DOHH2 (cell line): ENCODE measurements at regions not wholly inside any gene's neighbourhood (a gene's known extent, or its start where the extent isn't known, plus 50 kb on each side); places are given as distances from the start of the nearest gene placed in this dataset.

ENCODE experiments used
- CTCF ChIP-seq: fragments of 200-600 bp; sonication (generic); IDR thresholded peaks from one replicate; pipeline ENCODE4 v1.5.1; 2014; ENCODE audit warnings: antibody characterized with exemption, mild to moderate bottlenecking, low read depth, low read length; ENCODE audit not compliant: poor library complexity, severe bottlenecking
- EZH2phosphoT487 ChIP-seq: fragments of 200-600 bp; sonication (generic); IDR thresholded peaks from 2 replicates; pipeline ENCODE4 v1.6.1; 2017; ENCODE audit warnings: borderline replicate concordance, mild to moderate bottlenecking, antibody characterized with exemption, low read length, moderate library complexity, mixed read lengths

- TF ChIP-seq CTCF (no peak), EZH2phosphoT487 (no peak)
Measured at GRCh38 chr12:115758183-115758582, 519.3 kb downstream of the MED13L start.
